Neuronal stem cell (in vitro differentiated cells): ENCODE measurements at regions not wholly inside any gene's neighbourhood (a gene's known extent, or its start where the extent isn't known, plus 50 kb on each side); places are given as distances from the start of the nearest gene placed in this dataset.

ENCODE experiments used
- DNase-seq: peaks from one replicate; pipeline ENCODE4 v3.0.0-alpha.2; 2013; ENCODE audit warnings: low spot score
- H2AFZ ChIP-seq: one replicate; pipeline ENCODE4 v1.6.1; 2013; ENCODE audit warnings: mild to moderate bottlenecking, low read length, inconsistent platforms
- H2AK5ac ChIP-seq: 2 replicates; pipeline ENCODE4 v1.6.1; 2013; ENCODE audit warnings: low read depth, mild to moderate bottlenecking, inconsistent platforms, low read length, moderate library complexity, mixed read lengths
- H2BK120ac ChIP-seq: 2 replicates; pipeline ENCODE4 v1.6.1; 2013; ENCODE audit warnings: low read depth, mild to moderate bottlenecking, inconsistent platforms, low read length, moderate library complexity, mixed read lengths
- H2BK12ac ChIP-seq: one replicate; pipeline ENCODE4 v1.6.1; 2013; ENCODE audit warnings: low read length, inconsistent platforms
- H2BK15ac ChIP-seq: 2 replicates; pipeline ENCODE4 v1.6.1; 2013; ENCODE audit warnings: mild to moderate bottlenecking, low read length, inconsistent platforms, mixed read lengths
- H2BK5ac ChIP-seq: one replicate; pipeline ENCODE4 v1.6.1; 2013; ENCODE audit warnings: inconsistent platforms, mild to moderate bottlenecking, low read length, moderate library complexity
- H3K14ac ChIP-seq: one replicate; pipeline ENCODE4 v1.6.1; 2013; ENCODE audit warnings: low read length, inconsistent platforms
- H3K18ac ChIP-seq: 2 replicates; pipeline ENCODE4 v1.6.1; 2013; ENCODE audit warnings: low read length, inconsistent platforms
- H3K23ac ChIP-seq: 2 replicates; pipeline ENCODE4 v1.6.1; 2013; ENCODE audit warnings: low read depth, mild to moderate bottlenecking, mixed read lengths, low read length, inconsistent platforms; ENCODE audit not compliant: poor library complexity
- H3K27ac ChIP-seq: replicated peaks from 3 replicates; pipeline ENCODE4 v1.5.1; 2013; ENCODE audit warnings: low read length, inconsistent platforms
- H3K27me3 ChIP-seq, 3 experiments: 2 replicates each; pipeline ENCODE4 v1.6.1; 2013; ENCODE audit warnings: low read length in 3 of 3, mild to moderate bottlenecking in 2 of 3, inconsistent platforms in 1 of 3, low read depth in 1 of 3, mixed read lengths in 1 of 3, moderate library complexity in 1 of 3; ENCODE audit not compliant: control insufficient read depth in 3 of 3, insufficient read depth in 3 of 3
- H3K36me3 ChIP-seq, 2 donors: replicated peaks in 1 of 2; 2 replicates each; pipeline ENCODE4 v1.6.1; 2013; ENCODE audit warnings: low read length in 2 of 2; ENCODE audit not compliant: control insufficient read depth in 2 of 2, insufficient read depth in 2 of 2
- H3K4ac ChIP-seq: 2 replicates; pipeline ENCODE4 v1.6.1; 2013; ENCODE audit warnings: inconsistent platforms, mild to moderate bottlenecking, low read length, moderate library complexity
- H3K4me1 ChIP-seq, 2 donors: 1 replicate in 1 of 2; 2 replicates in 1 of 2; pipeline ENCODE4 v1.6.1; 2013; ENCODE audit warnings: low read length in 2 of 2, low read depth in 1 of 2; ENCODE audit not compliant: control insufficient read depth in 2 of 2, insufficient read depth in 1 of 2
- H3K4me2 ChIP-seq: one replicate; pipeline ENCODE4 v1.6.1; 2013; ENCODE audit warnings: mild to moderate bottlenecking, low read length, inconsistent platforms; ENCODE audit not compliant: insufficient read depth, poor library complexity, severe bottlenecking
- H3K4me3 ChIP-seq, 2 donors: 2 replicates each; pipeline ENCODE4 v1.5.1; 2013; ENCODE audit warnings: low read length in 2 of 2, mild to moderate bottlenecking in 2 of 2, inconsistent platforms in 1 of 2, moderate library complexity in 1 of 2
- H3K79me1 ChIP-seq: one replicate; pipeline ENCODE4 v1.6.1; 2013; ENCODE audit warnings: low read depth, mild to moderate bottlenecking, inconsistent platforms, low read length, moderate library complexity
- H3K9ac ChIP-seq: one replicate; pipeline ENCODE4 v1.6.1; 2013; ENCODE audit warnings: mild to moderate bottlenecking, low read depth, low read length, inconsistent platforms; ENCODE audit not compliant: poor library complexity
- H3K9me3 ChIP-seq, 2 donors: replicated peaks in 1 of 2; 2 replicates each; pipeline versions ENCODE3 to v1.6.1; 2013; ENCODE audit warnings: low read length in 2 of 2, mild to moderate bottlenecking in 2 of 2, inconsistent platforms in 1 of 2, low read depth in 1 of 2, mixed read lengths in 1 of 2, moderate library complexity in 1 of 2; ENCODE audit not compliant: control insufficient read depth in 2 of 2, insufficient read depth in 1 of 2
- H4K8ac ChIP-seq: one replicate; pipeline ENCODE4 v1.6.1; 2013; ENCODE audit warnings: low read depth, mild to moderate bottlenecking, inconsistent platforms, low read length, moderate library complexity
- H4K91ac ChIP-seq: one replicate; pipeline ENCODE4 v1.6.1; 2013; ENCODE audit warnings: low read length, low read depth, mild to moderate bottlenecking, inconsistent platforms; ENCODE audit not compliant: poor library complexity
- WGBS, 2 donors: extraction: QIAGEN DNeasy Blood & Tissue Kit; methylation state at CpG; one replicate each; pipeline ENCODE4 v1.1.7; 2013; ENCODE audit warnings: missing lambda C conversion rate in 2 of 2, mixed read lengths in 1 of 2; ENCODE audit not compliant: insufficient read length in 2 of 2, insufficient replicate concordance in 1 of 2; ENCODE audit errors: extremely low coverage in 2 of 2; 5-methylcytosine and 5-hydroxymethylcytosine counted together

DNA sequence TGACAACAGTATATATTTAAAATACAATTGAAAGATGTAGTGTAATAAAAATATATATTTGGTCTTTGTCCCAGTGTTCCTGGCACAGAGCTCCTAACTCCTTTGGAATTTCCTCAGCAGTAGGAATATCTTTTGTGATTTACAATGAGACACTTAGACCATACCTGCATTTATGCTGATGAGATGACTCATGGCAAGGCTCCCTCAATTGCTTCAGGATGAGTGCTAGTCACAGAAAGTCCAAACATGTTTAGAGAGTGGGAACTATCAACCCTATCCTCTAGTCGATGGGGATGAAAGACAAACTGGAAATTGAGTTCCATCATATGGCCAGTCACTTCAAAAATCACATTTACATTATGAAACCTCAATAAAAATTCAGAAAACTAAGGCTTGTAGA, 588.3 kb upstream of the LMCD1 start:
- WGBS, 2 donors, result no CpG with 5 or more reads among the region's 1 CpG
- no peak overlapping the region for H3K27ac ChIP-seq

DNA sequence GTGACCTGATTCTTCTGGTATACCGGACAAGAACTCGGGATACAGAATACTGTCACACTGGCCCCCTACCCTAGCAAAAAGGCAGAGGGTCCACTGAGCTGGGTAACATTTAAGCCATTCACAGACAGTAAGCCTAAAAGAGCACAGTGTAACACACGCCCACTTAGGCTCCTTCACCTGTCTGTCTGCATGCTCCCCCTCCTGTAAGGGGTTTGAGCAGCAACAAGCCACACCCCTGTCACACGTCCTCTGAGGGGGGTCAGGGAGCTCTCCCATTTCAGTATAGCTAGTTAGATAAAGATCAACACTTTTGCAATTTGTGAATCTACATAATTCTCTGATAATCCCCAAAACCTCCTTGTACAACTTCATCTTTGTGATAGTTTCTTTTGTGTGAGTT, 586.3 kb upstream of the LMCD1 start:
- no peak overlapping the region for H3K18ac ChIP-seq
- H3K36me3 ChIP-seq, result no peaks in the 10 kb centered on the region
- H2BK15ac ChIP-seq, result no peak overlapping the region
- no peak for DNase-seq
- H2BK5ac ChIP-seq, result no peak overlapping the region
- no peaks in the 10 kb centered on the region for H3K27me3 ChIP-seq
- no peaks in the 10 kb centered on the region for H3K9me3 ChIP-seq
- H3K79me1 ChIP-seq, result no peaks in the 10 kb centered on the region
- H3K4me3 ChIP-seq, result no peak overlapping the region
- no peak overlapping the region for H2AK5ac ChIP-seq
- H3K23ac ChIP-seq, result no peak overlapping the region
- no peak overlapping the region for H3K4ac ChIP-seq
- H4K91ac ChIP-seq, result no peak overlapping the region
- no peak overlapping the region for H3K14ac ChIP-seq
- no peak overlapping the region for H2BK12ac ChIP-seq
- H3K9ac ChIP-seq, result no peak overlapping the region
- H3K27ac ChIP-seq, result no peak overlapping the region
- no CpG with 5 or more reads among the region's 4 CpGs for WGBS, 2 donors
- H4K8ac ChIP-seq, result no peak overlapping the region
- H2BK120ac ChIP-seq, result no peak overlapping the region
- H3K4me2 ChIP-seq, result no peak overlapping the region
- no peaks in the 10 kb centered on the region for H3K4me1 ChIP-seq
- no peak overlapping the region for H2AFZ ChIP-seq

More for the DNA sequence above, 588.3 kb upstream of the LMCD1 start:
- no peak overlapping the region for H3K4me3 ChIP-seq
- no peak overlapping the region for H4K8ac ChIP-seq
- H3K4me1 ChIP-seq, result no peaks in the 10 kb centered on the region
- no peaks in the 10 kb centered on the region for H3K36me3 ChIP-seq
- no peak overlapping the region for H2BK5ac ChIP-seq
- H2BK15ac ChIP-seq, result no peak overlapping the region
- no peak overlapping the region for H3K18ac ChIP-seq
- H3K14ac ChIP-seq, result no peak overlapping the region
- H3K23ac ChIP-seq, result no peak overlapping the region
- H2AFZ ChIP-seq, result no peak overlapping the region
- no peaks in the 10 kb centered on the region for H3K79me1 ChIP-seq
- no peak overlapping the region for H4K91ac ChIP-seq
- no peaks in the 10 kb centered on the region for H3K27me3 ChIP-seq
- H3K9ac ChIP-seq, result no peak overlapping the region
- DNase-seq, result no peak
- no peaks in the 10 kb centered on the region for H3K9me3 ChIP-seq
- no peak overlapping the region for H3K4ac ChIP-seq
- no peak overlapping the region for H3K4me2 ChIP-seq
- H2BK12ac ChIP-seq, result no peak overlapping the region
- no peak overlapping the region for H2AK5ac ChIP-seq
- no peak overlapping the region for H2BK120ac ChIP-seq

DNA sequence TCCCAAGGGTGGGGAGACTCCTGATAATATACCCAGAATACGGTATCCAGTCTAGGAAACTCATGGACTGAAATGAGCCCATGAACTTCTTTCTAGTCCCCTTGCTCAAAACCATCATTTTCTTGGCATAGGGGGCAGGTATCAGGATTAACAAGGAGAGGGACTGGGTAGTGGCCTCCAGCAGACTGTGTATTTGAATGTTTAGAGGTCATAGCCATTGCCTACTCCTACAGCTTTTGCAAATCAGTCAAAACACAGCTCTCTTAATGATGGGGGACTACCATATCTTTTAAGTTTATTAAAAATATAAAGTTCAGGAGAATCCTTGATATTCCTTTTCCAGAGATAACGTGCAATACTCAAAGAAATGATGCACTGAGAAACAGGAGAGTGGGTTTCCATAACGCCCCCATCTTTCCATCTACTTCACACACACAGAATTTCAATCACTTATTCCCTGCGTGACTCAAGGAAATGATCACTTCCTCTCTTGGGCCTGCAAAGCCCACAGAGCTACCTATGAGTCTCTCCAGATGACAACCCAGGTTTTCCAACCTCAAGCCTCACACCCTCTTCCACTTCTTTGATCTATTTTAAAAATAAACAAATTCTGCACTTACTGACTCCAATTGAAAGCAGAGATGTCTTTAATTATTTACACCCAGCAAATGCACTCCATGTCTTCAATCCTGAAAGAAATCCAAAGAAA, 584.0 kb upstream of the LMCD1 start:
- Histone ChIP-seq H4K8ac (no peak overlapping the region), H3K36me3 (no peaks in the 10 kb centered on the region), H3K4me3 (no peak overlapping the region), H3K27me3 (no peaks in the 10 kb centered on the region), H3K79me1 (no peaks in the 10 kb centered on the region), H2BK5ac (no peak overlapping the region), H3K9me3 (no peaks in the 10 kb centered on the region), H2BK12ac (no peak overlapping the region), H3K9ac (no peak overlapping the region), H2BK15ac (no peak overlapping the region), H2AFZ (no peak overlapping the region), H3K18ac (no peak overlapping the region), H2BK120ac (no peak overlapping the region), H3K23ac (no peak overlapping the region), H4K91ac (no peak overlapping the region), H3K4ac (no peak overlapping the region), H3K4me2 (no peak overlapping the region), H3K27ac (no peak overlapping the region), H3K14ac (no peak overlapping the region), H3K4me1 (no peaks in the 10 kb centered on the region), H2AK5ac (no peak overlapping the region)
- DNase-seq, result no peak
- no CpG with 5 or more reads among the region's 4 CpGs for WGBS, 2 donors

DNA sequence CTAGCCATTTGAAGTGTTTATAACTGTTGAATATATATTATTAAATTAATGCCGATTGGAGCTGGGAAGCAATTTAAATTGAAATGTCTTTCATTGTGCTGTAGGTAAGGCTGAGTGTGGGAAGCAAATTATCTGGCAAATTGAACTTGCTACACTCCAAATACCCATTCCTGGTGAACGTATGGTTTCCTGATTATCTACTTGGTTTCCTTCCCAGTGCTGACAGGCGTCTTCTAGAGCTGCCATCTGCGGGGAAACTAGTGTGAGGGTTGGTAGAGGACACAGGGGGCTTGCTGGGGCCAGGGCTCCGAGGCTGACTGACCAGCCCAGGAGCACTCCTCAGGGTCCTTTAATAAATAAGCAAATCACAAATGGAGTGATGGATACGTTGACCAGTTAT, 581.4 kb upstream of the LMCD1 start:
- Histone ChIP-seq H2BK15ac (no peak overlapping the region), H3K27me3 (no peaks in the 10 kb centered on the region), H3K14ac (no peak overlapping the region), H3K18ac (no peak overlapping the region), H3K4me2 (no peak overlapping the region), H3K79me1 (no peaks in the 10 kb centered on the region), H2BK12ac (no peak overlapping the region), H3K4me1 (no peaks in the 10 kb centered on the region), H3K4me3 (no peak overlapping the region), H3K9ac (no peak overlapping the region), H2AFZ (no peak overlapping the region), H3K36me3 (no peaks in the 10 kb centered on the region), H3K9me3 (no peaks in the 10 kb centered on the region), H2BK120ac (no peak overlapping the region), H4K91ac (no peak overlapping the region), H2AK5ac (no peak overlapping the region), H2BK5ac (no peak overlapping the region), H3K23ac (no peak overlapping the region), H4K8ac (no peak overlapping the region), H3K27ac (no peak overlapping the region), H3K4ac (no peak overlapping the region)
- no CpG with 5 or more reads among the region's 6 CpGs for WGBS, 2 donors
- no peak for DNase-seq
